ENCODE measurements at regions not wholly inside any gene's neighbourhood (a gene's known extent, or its start where the extent isn't known, plus 50 kb on each side); places are given as distances from the start of the nearest gene placed in this dataset.

GRCh38 chr13:73462241-73462640 is 403.4 kb downstream of the KLF5 start:
- Histone ChIP-seq H3K9me3 (no peaks in the 10 kb centered on the region), H3K4me3 (no peak overlapping the region), H3K27me3 (no peaks in the 10 kb centered on the region), H3K27ac (no peak overlapping the region), H3K4me1 (no peaks in the 10 kb centered on the region), H3K36me3 (replicated peaks in 1 of 2; ENCODE audit: insufficient read depth in 1 of 2, low read depth in 2 of 2) (no peaks in the 10 kb centered on the region)
- TF ChIP-seq POLR2A (IDR thresholded peaks at IDR 0.05) (no peak), CTCF (IDR thresholded peaks at IDR 0.05) (no peak)
- intact Hi-C loops (cut with DNase I): no loop called here
- ATAC-seq (no peak), DNase-seq (no peak)
- 69 to 77% methylated on average over 4 of the region's 4 CpGs for WGBS, 2 donors

GRCh38 chr13:73451221-73452029 is 392.6 kb downstream of the KLF5 start:
- H3K27ac ChIP-seq: no peak overlapping the region
- H3K9me3 ChIP-seq: no peaks in the 10 kb centered on the region
- no peaks in the 10 kb centered on the region for H3K36me3 ChIP-seq (replicated peaks in 1 of 2; ENCODE audit: insufficient read depth in 1 of 2, low read depth in 2 of 2)
- DNase-seq (no peak), ATAC-seq (no peak)
- 39 to 44% methylated on average over 9 to 10 of the region's 10 CpGs for WGBS, 2 donors
- no peaks in the 10 kb centered on the region for H3K27me3 ChIP-seq
- H3K4me1 ChIP-seq: no peaks in the 10 kb centered on the region
- no peak overlapping the region for H3K4me3 ChIP-seq
- TF ChIP-seq CTCF (IDR thresholded peaks at IDR 0.05): no peak
- no peak for TF ChIP-seq POLR2A (IDR thresholded peaks at IDR 0.05)
- intact Hi-C loops (cut with DNase I): no loop called here

GRCh38 chr13:73450583-73450982 is 391.8 kb downstream of the KLF5 start:
- intact Hi-C loops (cut with DNase I): no loop called here
- WGBS, 2 donors: 69 to 76% methylated on average over 2 of the region's 2 CpGs
- Histone ChIP-seq H3K9me3 (no peaks in the 10 kb centered on the region), H3K36me3 (replicated peaks in 1 of 2; ENCODE audit: insufficient read depth in 1 of 2, low read depth in 2 of 2) (no peaks in the 10 kb centered on the region), H3K27ac (no peak overlapping the region), H3K4me1 (no peaks in the 10 kb centered on the region), H3K27me3 (no peaks in the 10 kb centered on the region), H3K4me3 (no peak overlapping the region)
- no peak for ATAC-seq
- DNase-seq: no peak
- TF ChIP-seq POLR2A (IDR thresholded peaks at IDR 0.05): no peak
- no peak for TF ChIP-seq CTCF (IDR thresholded peaks at IDR 0.05)

- TF ChIP-seq POLR2A (IDR thresholded peaks at IDR 0.05): no peak
- TF ChIP-seq CTCF (IDR thresholded peaks at IDR 0.05): no peak
- no peaks in the 10 kb centered on the region for H3K36me3 ChIP-seq (replicated peaks in 1 of 2; ENCODE audit: insufficient read depth in 1 of 2, low read depth in 2 of 2)
- no peaks in the 10 kb centered on the region for H3K4me1 ChIP-seq
- H3K9me3 ChIP-seq: no peaks in the 10 kb centered on the region
- ATAC-seq (no peak), DNase-seq (no peak)
- no peak overlapping the region for H3K27ac ChIP-seq
- intact Hi-C loops (cut with DNase I): no loop called here
- no peak overlapping the region for H3K4me3 ChIP-seq
- 78 to 84% methylated on average over 1 of the region's 1 CpG for WGBS, 2 donors
- no peaks in the 10 kb centered on the region for H3K27me3 ChIP-seq
Observed at GRCh38 chr13:73449252-73449651, 390.4 kb downstream of the KLF5 start.

Measured in body of pancreas (tissue), 4 donors.